GM21528 (cell line): ENCODE measurements at regions not wholly inside any gene's neighbourhood (a gene's known extent, or its start where the extent isn't known, plus 50 kb on each side); places are given as distances from the start of the nearest gene placed in this dataset.

Experiments used
- ATAC-seq: cut with Tn5 transposase; IDR thresholded peaks from one replicate; pipeline ENCODE4 v1.9.1; 2021; ENCODE audit warnings: mild to moderate bottlenecking, moderate library complexity; ENCODE audit not compliant: unreplicated experiment, low FRiP score

- no peak for ATAC-seq
These were observed 1052.4 kb downstream of the TUSC7 start for GRCh38 chr3:117761703-117762620.

DNA sequence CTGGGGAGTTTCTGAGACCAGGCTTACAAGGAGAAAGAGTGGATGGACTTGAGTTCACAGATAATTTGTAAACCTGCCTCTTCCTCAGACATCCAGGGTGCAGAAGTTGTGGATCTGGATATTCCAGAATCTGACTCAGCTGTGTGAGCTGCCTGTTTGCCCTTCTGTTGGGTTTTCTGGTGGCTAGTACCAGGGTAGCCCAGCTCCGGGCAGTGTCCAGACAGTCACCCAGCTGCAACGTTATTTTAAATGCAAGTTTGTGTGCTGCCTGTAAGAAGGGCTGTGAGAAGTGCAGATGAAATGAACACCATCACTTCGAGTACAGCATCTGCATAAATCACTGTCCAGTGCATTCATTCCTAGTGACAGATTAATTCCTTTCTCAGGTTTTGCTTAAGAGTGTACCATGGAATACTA lies 1053.0 kb downstream of the TUSC7 start:
- no peak for ATAC-seq

DNA sequence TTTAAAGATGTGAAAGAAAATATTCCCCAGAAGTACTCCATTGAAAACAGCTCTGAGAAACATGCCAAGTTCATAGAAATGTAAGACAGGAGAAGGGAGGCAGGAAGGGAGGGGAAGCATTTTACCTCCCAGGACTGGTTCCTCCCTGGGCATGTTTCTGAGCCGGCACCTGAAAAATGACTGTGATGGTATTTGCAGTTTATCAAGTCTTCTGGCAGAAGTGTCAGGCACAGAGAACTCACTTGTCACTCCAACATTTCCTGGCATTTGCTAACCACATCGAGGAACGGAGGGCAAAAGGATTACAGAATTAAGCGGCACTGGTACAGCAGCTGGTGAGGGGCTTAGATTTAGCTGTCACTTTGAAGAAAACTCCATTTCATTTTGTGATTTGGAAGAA lies 1054.0 kb downstream of the TUSC7 start:
- ATAC-seq = no peak

- no peak for ATAC-seq
These were observed 1059.0 kb downstream of the TUSC7 start for GRCh38 chr3:117768581-117768980.

DNA sequence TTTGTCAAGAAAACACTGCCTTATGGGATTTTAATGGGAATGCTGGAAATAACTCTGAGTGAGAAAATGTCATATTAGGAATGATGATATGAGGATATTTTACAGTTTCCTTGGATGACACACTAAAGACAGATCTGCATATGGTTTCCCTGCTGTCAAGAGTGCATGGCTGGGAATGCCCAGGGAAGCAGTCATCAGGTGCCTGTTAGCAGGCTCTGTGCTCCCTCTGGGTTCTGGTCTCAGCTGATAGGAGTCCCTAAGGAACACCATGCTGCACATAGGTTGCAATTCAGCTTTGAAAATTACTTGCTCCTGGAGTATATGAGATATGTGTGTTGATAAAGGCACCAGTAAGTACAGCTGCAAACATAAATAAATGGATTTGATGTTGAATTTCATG lies 1064.6 kb downstream of the TUSC7 start:
- no peak for ATAC-seq

DNA sequence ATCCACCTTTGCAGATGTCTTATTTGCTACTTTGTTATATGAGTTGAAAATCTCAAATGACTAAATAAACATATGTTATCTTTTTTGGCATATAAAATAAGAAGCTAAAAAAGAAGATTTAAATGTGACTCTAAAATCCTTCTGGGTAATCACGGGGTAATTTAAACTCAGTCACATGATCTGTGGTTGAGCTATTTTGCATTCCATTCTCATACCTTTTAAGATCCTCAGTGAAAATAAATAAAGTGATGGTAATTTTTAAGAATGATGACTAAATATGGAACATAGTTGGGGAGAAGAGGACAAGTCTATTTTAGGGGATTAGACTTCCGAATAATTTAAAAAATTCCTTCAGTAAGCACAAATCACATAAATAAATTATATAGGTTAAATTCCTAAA lies 1076.8 kb downstream of the TUSC7 start:
- no peak for ATAC-seq

DNA sequence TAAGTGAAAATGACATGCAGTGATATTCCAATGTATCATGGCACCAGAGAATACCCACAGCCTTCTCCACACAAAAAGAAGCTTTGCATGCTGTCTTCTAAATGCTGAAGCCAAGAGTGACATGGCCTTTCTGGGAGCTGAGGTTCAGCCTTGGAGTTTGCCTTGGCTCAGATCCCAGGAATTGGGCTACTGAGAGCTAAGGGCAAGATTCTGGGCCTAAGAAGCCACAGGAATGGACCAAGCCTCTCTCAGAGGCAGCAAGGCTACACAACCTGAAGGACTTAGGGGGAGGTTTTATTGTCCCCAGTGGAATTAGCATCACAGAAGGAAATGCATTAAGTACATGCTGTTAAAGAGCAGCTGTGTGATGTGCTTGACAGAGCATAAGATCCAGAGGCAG lies 1078.5 kb downstream of the TUSC7 start:
- no peak for ATAC-seq

GRCh38 chr3:117788506-117788905 lies 1078.9 kb downstream of the TUSC7 start:
- ATAC-seq = no peak

DNA sequence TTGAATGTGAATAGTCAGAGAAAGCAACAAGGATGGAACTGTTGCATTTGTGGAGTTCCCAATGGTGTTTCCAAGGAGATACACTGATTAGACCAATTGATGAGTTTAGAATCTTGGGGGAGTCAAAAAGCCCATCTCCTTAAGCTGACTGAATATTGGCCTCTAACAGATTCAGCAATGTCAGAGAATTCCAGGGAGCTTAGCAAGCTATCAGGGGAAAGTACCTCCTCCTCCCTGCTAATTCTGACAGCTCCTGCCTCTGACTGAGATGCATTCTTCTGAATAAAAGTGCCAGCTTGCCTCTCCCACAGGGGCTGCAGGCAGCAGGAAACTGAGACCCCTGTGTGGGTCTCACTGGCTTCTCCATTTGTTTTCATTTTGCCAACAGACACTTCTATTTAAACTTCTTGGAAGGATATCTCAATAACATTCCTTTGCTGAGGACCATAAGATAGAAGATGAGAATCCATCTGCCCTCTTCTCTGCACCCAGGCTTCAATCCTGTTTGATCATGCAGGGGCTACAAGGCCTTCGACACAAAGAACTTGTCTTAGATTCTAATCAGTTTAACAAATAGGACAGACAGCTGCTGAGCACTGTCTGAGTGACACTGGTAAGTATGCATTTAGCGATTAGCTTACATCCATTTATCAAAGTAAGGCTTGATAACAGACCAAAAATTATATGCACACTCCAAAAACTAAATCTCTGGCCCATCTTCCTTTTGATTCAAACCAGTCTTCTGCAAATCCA lies 1080.8 kb downstream of the TUSC7 start:
- no peak for ATAC-seq

- ATAC-seq = no peak
These were observed 1084.2 kb downstream of the TUSC7 start for GRCh38 chr3:117793622-117794265.

GRCh38 chr3:117798221-117798620 lies 1088.6 kb downstream of the TUSC7 start:
- ATAC-seq = no peak

- no peak for ATAC-seq
These were observed 1089.3 kb downstream of the TUSC7 start for GRCh38 chr3:117798687-117799386.

- no peak for ATAC-seq
These were observed 1089.8 kb downstream of the TUSC7 start for GRCh38 chr3:117799387-117799735.

- ATAC-seq = no peak
These were observed 1092.3 kb downstream of the TUSC7 start for GRCh38 chr3:117801912-117802239.

DNA sequence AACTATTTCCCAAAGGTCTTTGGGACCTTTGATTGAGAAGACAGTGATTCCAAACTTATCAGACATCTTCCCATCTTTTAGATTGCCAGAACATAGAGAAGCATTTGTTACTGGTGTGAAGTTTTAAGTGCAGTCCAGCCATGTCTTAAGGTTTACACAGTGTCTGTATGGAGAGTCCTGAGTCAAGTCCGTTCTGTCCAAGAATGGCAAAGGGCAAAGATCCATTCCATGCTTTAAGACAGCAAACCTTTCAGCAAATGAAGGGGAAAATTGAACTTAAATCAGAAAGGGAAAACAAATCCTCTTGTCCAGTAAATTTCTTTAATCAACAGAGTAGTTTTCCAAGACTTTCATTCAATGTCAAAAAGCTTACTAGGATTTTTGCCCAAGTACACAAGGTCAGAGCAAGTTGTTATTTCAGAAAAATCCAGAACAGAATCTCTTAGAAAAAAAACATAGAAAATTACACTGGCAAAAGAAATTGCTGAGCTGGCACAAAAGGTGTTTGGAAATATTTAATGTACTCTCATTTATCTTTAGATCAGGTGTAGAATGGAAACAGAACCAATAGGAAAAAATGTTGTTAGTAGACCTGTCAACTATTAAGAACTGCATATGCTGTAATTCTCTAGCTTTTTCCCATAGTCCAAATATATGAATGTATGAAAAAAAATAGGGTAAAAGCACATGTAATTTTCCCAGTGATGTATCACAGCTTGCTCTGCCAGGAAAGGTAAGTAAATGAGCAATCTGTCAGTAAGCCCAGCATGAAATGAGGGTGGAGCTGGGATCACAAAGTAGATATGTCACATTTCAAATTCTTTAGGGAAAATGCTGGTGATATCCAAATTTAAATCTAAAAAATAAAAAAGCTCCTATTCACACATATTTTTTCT lies 1099.9 kb downstream of the TUSC7 start:
- ATAC-seq = no peak

- ATAC-seq = no peak
These were observed 1102.2 kb downstream of the TUSC7 start for GRCh38 chr3:117811786-117812185.

GRCh38 chr3:117814975-117815374 lies 1105.4 kb downstream of the TUSC7 start:
- ATAC-seq = no peak

- ATAC-seq = no peak
These were observed 1107.5 kb downstream of the TUSC7 start for GRCh38 chr3:117817103-117817502.

- ATAC-seq = no peak
These were observed 1109.0 kb downstream of the TUSC7 start for GRCh38 chr3:117818592-117818991.
